CD14-positive monocyte (primary cell): ENCODE measurements at regions not wholly inside any gene's neighbourhood (a gene's known extent, or its start where the extent isn't known, plus 50 kb on each side); places are given as distances from the start of the nearest gene placed in this dataset.

Experiments used
- DNase-seq, 3 donors: peaks; one replicate each; pipeline ENCODE4 v3.0.0-alpha.2; 2011 to 2022
- H2AFZ ChIP-seq: 2 replicates; pipeline ENCODE4 v1.6.0; 2012; ENCODE audit warnings: mild to moderate bottlenecking, low read depth, low read length, inconsistent platforms; ENCODE audit not compliant: insufficient read depth, poor library complexity, severe bottlenecking
- H3K27ac ChIP-seq, 2 donors: 1 replicate in 1 of 2; 2 replicates in 1 of 2; pipeline ENCODE4 v1.5.1; 2012 to 2013; ENCODE audit warnings: low read length in 2 of 2, control low read depth in 1 of 2, inconsistent platforms in 1 of 2, low read depth in 1 of 2, mild to moderate bottlenecking in 1 of 2
- H3K27me3 ChIP-seq, 2 donors: one replicate each; pipeline versions ENCODE4 v1.6.0 to v1.6.1; 2011 to 2013; ENCODE audit warnings: low read length in 2 of 2; ENCODE audit not compliant: control insufficient read depth in 2 of 2, insufficient read depth in 2 of 2
- H3K36me3 ChIP-seq, 2 donors: replicated peaks in 1 of 2; 1 replicate in 1 of 2; 2 replicates in 1 of 2; pipeline versions ENCODE4 v1.5.1 to v1.6.1; 2012 to 2013; ENCODE audit warnings: low read length in 2 of 2, control low read depth in 1 of 2, inconsistent platforms in 1 of 2, mild to moderate bottlenecking in 1 of 2; ENCODE audit not compliant: insufficient read depth in 2 of 2, control insufficient read depth in 1 of 2
- H3K4me1 ChIP-seq, 2 donors: 1 replicate in 1 of 2; 2 replicates in 1 of 2; pipeline versions ENCODE4 v1.5.1 to v1.6.1; 2012 to 2013; ENCODE audit warnings: low read length in 2 of 2, control low read depth in 1 of 2, inconsistent platforms in 1 of 2, mild to moderate bottlenecking in 1 of 2, moderate library complexity in 1 of 2; ENCODE audit not compliant: insufficient read depth in 2 of 2, control insufficient read depth in 1 of 2
- H3K4me2 ChIP-seq: replicated peaks from 2 replicates; pipeline ENCODE3; 2012; ENCODE audit warnings: low read length, moderate library complexity, mild to moderate bottlenecking; ENCODE audit not compliant: poor library complexity, severe bottlenecking; ENCODE audit errors: extremely low read depth
- H3K4me3 ChIP-seq, 3 experiments: fragments of 200-600 bp in 1 of 3; sonication (generic) in 1 of 3; replicated peaks in 1 of 3; 1 replicate in 2 of 3; 2 replicates in 1 of 3; pipeline ENCODE4 v1.5.1; 2011 to 2013; ENCODE audit warnings: low read length in 3 of 3, mild to moderate bottlenecking in 3 of 3, control low read depth in 2 of 3, low read depth in 2 of 3, inconsistent platforms in 1 of 3, moderate library complexity in 1 of 3
- H3K79me2 ChIP-seq: 2 replicates; pipeline ENCODE4 v1.6.0; 2012; ENCODE audit warnings: mild to moderate bottlenecking, control low read depth, inconsistent platforms, low read length, moderate library complexity; ENCODE audit not compliant: insufficient read depth
- H3K9ac ChIP-seq: 2 replicates; pipeline ENCODE4 v1.6.0; 2017; ENCODE audit warnings: low read length, mild to moderate bottlenecking; ENCODE audit not compliant: insufficient read depth, poor library complexity, severe bottlenecking
- H3K9me3 ChIP-seq, 2 donors: replicated peaks in 1 of 2; 1 replicate in 1 of 2; 2 replicates in 1 of 2; pipeline versions ENCODE4 v1.5.1 to v1.6.1; 2012 to 2013; ENCODE audit warnings: low read length in 2 of 2, control low read depth in 1 of 2; ENCODE audit not compliant: control insufficient read depth in 1 of 2, insufficient read depth in 1 of 2
- H4K20me1 ChIP-seq: 2 replicates; pipeline ENCODE4 v1.6.0; 2012; ENCODE audit warnings: mild to moderate bottlenecking, low read length, control low read depth, moderate library complexity; ENCODE audit not compliant: insufficient read depth
- H3K27ac Mint-ChIP-seq, 7 donors: one replicate each; pipeline ENCODE4 v1.8.0; 2020; ENCODE audit warnings: mild to moderate bottlenecking in 7 of 7, mixed read lengths in 7 of 7, moderate library complexity in 6 of 7, inconsistent platforms in 2 of 7
- H3K27me3 Mint-ChIP-seq, 3 donors: one replicate each; pipeline ENCODE4 v1.8.0; 2021 to 2022; ENCODE audit warnings: low read depth in 3 of 3, mild to moderate bottlenecking in 3 of 3, mixed read lengths in 3 of 3, moderate library complexity in 3 of 3, inconsistent platforms in 1 of 3
- H3K36me3 Mint-ChIP-seq, 2 donors: one replicate each; pipeline ENCODE4 v1.8.0; 2020; ENCODE audit warnings: mixed read lengths in 2 of 2, inconsistent platforms in 1 of 2, mild to moderate bottlenecking in 1 of 2
- H3K4me1 Mint-ChIP-seq: one replicate; pipeline ENCODE4 v1.8.0; 2020; ENCODE audit warnings: mild to moderate bottlenecking, mixed read lengths
- H3K4me3 Mint-ChIP-seq, 2 donors: one replicate each; pipeline ENCODE4 v1.8.0; 2020; ENCODE audit warnings: mild to moderate bottlenecking in 2 of 2, mixed read lengths in 2 of 2, moderate library complexity in 1 of 2
- H3K9me3 Mint-ChIP-seq, 7 donors: one replicate each; pipeline ENCODE4 v1.8.0; 2020 to 2022; ENCODE audit warnings: mixed read lengths in 7 of 7, mild to moderate bottlenecking in 6 of 7, moderate library complexity in 6 of 7, inconsistent platforms in 2 of 7
- WGBS: methylation state at CpG from one replicate; pipeline ENCODE4 v1.1.5; 2013; ENCODE audit warnings: missing lambda C conversion rate; ENCODE audit not compliant: insufficient coverage; 5-methylcytosine and 5-hydroxymethylcytosine counted together
- intact Hi-C, 2 donors: fragments of 100-400 bp; cut with micrococcal nuclease; formaldehyde crosslinking; loops; one replicate each; pipeline versions ENCODE4 v1.15.0 to v1.15.1; 2023
- TF ChIP-seq, protein P1 (sequence below): fragments of 200-600 bp; IDR thresholded peaks from one replicate; pipeline ENCODE4 v1.8.0; 2022; ENCODE audit warnings: antibody characterized with exemption, mild to moderate bottlenecking

DNA sequence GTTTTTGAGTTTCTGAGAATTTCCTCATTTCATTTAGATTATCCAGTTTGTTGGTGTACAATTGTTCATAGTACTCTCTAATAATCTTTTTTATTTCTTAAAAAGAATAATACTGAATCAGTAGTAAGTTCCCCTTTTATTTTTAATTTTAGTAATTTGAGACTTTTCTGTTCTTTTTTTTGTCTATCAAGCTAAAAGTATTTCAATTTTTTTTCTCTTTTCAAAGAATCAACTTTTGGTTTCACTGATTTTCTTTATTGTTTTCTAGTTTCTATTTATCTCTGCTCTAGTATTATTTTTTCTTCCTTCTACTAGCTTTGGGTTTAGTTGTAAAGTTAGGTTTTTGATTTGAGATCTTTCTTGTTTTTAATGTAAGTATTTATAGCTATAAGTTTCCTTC is 60.6 kb upstream of the ARL15 start:
- H3K79me2 ChIP-seq = no peaks in the 10 kb centered on the region
- no peak overlapping the region for H3K4me3 ChIP-seq
- no peak overlapping the region for H2AFZ ChIP-seq
- H3K4me1 ChIP-seq = no peaks in the 10 kb centered on the region
- no peaks in the 10 kb centered on the region for H3K27me3 ChIP-seq
- peaks cover 0 to 10% (median 5%) of the 10 kb centered on the region in 7 donors for H3K9me3 Mint-ChIP-seq
- TF ChIP-seq, protein P1, sequence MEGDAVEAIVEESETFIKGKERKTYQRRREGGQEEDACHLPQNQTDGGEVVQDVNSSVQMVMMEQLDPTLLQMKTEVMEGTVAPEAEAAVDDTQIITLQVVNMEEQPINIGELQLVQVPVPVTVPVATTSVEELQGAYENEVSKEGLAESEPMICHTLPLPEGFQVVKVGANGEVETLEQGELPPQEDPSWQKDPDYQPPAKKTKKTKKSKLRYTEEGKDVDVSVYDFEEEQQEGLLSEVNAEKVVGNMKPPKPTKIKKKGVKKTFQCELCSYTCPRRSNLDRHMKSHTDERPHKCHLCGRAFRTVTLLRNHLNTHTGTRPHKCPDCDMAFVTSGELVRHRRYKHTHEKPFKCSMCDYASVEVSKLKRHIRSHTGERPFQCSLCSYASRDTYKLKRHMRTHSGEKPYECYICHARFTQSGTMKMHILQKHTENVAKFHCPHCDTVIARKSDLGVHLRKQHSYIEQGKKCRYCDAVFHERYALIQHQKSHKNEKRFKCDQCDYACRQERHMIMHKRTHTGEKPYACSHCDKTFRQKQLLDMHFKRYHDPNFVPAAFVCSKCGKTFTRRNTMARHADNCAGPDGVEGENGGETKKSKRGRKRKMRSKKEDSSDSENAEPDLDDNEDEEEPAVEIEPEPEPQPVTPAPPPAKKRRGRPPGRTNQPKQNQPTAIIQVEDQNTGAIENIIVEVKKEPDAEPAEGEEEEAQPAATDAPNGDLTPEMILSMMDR = no peak
- peaks cover 1 to 4% (median 3%) of the 10 kb centered on the region in 3 donors for H3K27me3 Mint-ChIP-seq
- H4K20me1 ChIP-seq = no peaks in the 10 kb centered on the region
- H3K36me3 ChIP-seq = no peaks in the 10 kb centered on the region
- peaks cover 0 to 2% of the 10 kb centered on the region in 2 donors for H3K9me3 ChIP-seq
- no peak for DNase-seq
- H3K4me2 ChIP-seq = no peak overlapping the region
- H3K27ac Mint-ChIP-seq = no peak overlapping the region
- intact Hi-C loops = no loop called here
- no peaks in the 10 kb centered on the region for H3K36me3 Mint-ChIP-seq
- H3K27ac ChIP-seq = no peak overlapping the region
- H3K4me1 Mint-ChIP-seq = no peaks in the 10 kb centered on the region
- no peak overlapping the region for H3K9ac ChIP-seq
- no peak overlapping the region for H3K4me3 Mint-ChIP-seq

DNA sequence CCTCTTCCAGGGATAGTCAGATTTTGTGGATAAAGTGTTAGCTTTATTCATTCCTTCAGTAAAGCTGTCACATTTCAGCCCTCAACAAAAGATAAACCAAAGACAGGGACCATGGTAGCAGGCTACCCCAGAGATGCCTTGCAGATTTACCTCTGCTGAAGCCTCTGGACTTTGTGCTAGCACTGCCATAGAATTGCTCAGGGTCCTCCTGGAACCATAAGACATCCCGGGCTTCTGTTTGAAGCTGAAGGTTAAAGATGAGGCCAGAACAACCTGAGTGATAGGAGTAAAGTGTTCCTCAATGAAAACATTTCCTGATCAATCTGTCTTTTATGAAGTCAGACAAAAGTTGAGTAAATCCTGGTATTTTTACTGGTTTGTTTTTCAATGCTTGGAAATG is 57.5 kb upstream of the ARL15 start:
- TF ChIP-seq, protein P1 = no peak
- Mint-ChIP-seq H3K4me3 (no peak overlapping the region), H3K27me3 (peaks cover 1 to 3% (median 2%) of the 10 kb centered on the region in 3 donors), H3K4me1 (no peaks in the 10 kb centered on the region), H3K9me3 (peaks cover 0 to 5% (median 2%) of the 10 kb centered on the region in 7 donors), H3K36me3 (no peaks in the 10 kb centered on the region), H3K27ac (no peak overlapping the region)
- intact Hi-C loops = no loop called here
- Histone ChIP-seq H4K20me1 (no peaks in the 10 kb centered on the region), H3K4me1 (no peaks in the 10 kb centered on the region), H3K9me3 (no peaks in the 10 kb centered on the region), H3K9ac (no peak overlapping the region), H3K4me2 (no peak overlapping the region), H3K4me3 (no peak overlapping the region), H3K79me2 (no peaks in the 10 kb centered on the region), H2AFZ (no peak overlapping the region), H3K27me3 (no peaks in the 10 kb centered on the region), H3K36me3 (no peaks in the 10 kb centered on the region), H3K27ac (no peak overlapping the region)
- no CpG with 5 or more reads among the region's 1 CpG for WGBS
- DNase-seq = no peak
